GM21528 (cell line): ENCODE measurements at regions not wholly inside any gene's neighbourhood (a gene's known extent, or its start where the extent isn't known, plus 50 kb on each side); places are given as distances from the start of the nearest gene placed in this dataset.
A peak's percentile ranks its signal among the peaks of the same experiment; 100 is the strongest.

Source experiments
- ATAC-seq: cut with Tn5 transposase; IDR thresholded peaks from one replicate; pipeline ENCODE4 v1.9.1; 2021; ENCODE audit warnings: mild to moderate bottlenecking, moderate library complexity; ENCODE audit not compliant: unreplicated experiment, low FRiP score

DNA sequence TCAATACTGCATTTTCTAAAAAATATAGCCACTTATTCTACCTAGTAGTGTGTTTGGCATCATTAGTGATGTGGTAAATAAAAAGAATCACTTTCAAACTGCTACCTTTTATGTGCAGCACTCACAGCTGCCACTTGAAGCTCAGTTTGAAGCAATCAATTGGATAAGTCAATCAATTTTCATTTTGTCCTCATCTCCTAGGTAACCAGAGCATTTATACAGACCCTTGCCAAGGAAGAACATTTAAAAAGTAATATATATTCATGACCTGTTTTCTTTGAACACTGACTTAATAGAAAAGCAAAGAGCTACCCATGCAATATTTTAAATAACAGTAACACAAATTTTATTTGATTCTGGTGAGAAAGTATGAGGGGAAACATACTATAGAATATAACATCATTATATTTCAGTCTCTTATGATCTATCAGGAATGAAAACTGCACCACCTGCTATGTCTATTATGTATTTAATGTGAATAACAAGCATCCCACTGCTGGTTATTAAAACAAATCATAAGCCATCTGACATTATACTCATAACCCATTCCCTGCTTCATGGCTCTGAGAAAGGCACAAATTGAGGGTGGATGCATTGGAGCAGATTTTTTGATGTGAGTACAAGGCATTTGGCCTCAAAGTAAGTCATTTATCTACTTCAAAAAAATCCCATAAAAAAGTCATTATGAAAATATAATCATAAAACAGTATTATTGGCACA, 168.4 kb upstream of the C21orf91 start:
- ATAC-seq, result no peak

DNA sequence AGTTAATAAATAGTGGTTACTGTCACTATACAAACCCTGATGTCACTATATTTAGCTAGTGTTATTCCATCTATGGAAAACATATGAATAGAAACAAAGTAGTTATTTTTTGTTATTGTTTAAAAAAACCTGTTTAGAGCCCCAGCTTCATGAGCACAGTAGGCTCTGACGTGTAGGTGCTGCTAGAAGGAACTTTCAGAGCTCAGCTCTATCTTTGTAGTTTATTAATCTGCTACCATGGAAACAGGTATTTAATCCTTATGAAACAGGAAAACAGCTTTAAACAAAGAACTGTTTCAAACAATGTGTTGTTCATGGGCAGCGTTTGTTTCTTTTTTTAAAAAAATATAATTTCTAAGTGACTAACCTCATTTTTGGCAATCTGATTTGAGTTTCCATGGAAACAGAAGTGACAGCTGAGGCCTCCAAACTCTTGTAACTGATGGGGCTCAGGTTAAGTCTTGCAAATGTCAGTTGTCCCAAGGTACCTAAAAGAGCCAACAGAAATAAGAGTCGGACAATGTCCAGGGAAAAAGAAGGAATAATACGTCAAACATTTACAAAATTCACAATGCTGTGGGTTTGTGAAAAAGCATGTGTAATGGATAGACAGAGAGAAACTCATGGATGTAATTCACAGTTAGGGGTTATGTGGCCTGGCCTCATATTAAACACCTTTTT, 162.0 kb upstream of the C21orf91 start:
- no peak for ATAC-seq

DNA sequence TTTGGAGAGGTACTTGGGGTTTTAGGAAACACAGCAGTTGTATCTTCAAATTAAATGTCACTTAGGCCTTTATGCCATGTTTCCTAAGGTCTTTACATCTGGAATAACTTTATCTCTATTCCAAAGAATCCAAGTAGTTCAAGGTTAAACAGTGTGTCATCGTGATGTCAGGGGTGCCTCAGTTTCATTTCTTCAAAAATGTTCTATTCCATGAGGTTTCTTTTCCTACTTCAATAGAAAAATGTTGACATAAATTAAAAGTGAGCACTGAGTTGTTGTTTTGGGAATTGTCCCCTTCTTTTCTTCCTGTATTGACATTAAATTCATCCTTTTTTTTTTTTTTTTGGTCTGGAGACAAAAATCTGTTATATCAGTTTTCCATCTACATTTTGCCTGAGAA, 160.6 kb upstream of the C21orf91 start:
- ATAC-seq, result no peak

DNA sequence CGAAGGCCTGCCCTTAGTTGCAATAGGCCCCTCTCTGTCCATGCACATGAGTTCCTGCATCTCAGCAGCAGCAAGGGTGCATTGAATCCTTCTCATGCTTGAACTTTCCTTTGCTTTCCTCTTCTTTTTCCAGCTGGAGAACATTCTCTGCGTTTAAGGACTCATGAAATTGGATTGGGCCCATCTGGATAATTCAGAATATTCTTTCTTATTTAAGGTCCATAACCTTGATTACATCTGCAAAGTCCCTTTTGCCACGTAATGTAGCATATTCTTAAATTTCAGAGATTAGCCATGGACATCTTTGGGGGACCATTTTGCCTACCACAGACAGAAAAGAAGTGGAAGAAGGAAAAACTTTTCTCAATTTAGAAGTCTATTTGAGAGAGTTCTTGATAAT, 159.7 kb upstream of the C21orf91 start:
- no peak for ATAC-seq

DNA sequence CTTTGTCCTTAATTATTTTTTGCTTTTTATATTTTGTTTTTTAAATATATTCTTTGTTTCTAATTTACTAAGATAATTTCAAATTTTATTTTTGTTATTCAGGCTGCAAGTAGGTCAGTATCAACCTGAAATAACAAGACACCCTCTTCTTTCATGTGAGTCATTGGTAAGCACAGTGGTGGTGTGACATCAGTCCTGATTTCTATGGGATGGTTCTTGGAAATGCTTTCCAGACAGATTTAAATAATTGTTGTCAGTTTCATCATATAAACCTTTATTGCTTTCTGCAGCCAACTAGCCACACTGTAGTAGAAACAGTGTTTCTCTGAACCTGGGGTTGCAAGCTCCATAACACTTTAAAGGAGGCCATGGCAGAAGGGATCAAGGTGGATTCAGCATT, 157.5 kb upstream of the C21orf91 start:
- no peak for ATAC-seq

DNA sequence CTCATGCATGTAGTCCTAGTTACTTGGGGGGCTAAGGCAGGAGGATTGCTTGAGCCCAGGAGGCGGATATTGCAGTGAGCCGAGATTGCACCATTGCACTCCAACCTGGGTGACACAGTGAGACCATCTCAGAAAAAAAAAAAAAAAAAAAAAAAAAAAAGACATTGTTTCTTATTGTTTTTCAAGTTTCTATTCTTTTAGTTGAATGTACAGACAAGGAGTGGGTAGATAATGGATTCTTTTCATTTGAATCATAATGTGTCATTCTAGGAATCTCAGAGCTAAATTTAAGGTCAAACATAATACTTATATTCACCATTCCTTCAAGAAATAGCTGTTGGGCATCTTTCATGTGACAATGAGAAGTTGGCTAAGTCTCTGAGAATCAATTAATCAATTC, 157.0 kb upstream of the C21orf91 start:
- ATAC-seq, result no peak

DNA sequence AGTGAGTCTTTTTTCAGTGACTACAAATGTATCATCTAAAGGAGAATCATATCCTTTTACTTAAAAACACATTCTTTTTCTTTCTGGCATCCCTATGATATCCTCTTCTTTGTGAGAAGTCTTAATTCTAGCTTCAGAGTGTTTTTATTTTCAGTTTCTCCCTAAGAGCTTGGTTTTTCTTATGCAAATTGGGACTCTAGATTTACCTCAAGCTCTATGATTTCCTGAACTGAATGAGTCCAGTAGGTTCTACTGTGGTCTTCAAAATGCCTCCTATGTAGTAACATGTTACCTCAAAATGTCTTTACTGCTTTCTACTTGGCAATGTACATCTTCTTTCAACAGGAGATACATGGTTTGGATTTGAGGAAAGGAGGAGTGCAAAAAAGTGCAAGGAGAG, 148.2 kb upstream of the C21orf91 start:
- no peak for ATAC-seq

DNA sequence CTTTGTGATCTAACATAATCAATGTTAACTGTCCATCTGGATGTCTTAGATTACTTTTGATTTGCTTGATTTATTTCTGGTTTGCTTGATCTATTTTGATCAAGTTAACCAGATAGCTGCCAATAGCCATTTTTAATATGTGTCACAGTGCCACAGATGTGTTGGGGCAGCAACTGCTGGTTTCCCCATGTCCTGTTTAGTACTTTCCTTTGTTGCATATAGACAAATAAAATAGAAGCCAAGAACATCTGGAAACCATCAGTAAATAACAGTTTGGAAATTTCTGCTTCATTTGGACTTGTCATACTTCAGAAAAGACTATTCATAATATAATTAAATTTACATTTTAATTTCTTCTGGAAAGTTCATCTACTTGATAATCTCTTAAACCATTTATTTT, 145.6 kb upstream of the C21orf91 start:
- no peak for ATAC-seq

DNA sequence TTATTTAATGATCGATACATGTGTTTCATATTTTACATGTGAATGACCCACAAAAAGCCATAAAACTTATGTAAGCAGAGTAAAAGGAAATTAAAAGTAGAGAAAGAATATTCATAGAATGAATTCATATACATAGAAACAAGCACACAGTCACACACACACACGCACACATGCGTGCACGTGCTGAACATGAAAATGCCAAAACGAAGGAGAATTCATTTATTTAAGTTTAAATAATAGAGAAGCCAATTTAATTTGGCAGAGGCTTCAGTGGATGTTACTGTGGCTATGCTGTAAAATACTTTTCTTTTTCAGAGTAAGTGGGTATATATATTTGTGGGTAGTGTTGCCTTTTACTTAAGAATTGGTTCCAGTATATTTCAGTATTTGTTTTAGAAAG, 145.0 kb upstream of the C21orf91 start:
- ATAC-seq, result no peak

DNA sequence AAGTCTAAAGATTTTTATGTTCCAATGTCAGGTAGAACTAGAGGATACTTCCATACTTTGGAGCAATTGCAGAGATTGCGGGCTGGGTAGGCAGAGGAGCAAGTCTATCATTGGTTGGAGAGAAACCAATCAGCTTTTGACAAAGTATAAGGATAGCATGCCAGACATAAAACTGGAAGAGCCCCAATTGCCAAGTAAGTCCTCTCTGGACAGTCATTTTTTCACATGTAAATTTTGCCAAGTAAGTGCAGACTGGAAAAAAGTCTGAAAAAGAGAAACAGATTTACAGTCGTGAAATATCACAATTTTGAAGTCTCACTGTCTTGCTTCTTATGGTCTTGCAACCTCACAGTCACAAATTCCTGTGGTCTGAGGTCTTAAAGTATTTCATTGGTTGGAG, 131.4 kb upstream of the C21orf91 start:
- no peak for ATAC-seq

DNA sequence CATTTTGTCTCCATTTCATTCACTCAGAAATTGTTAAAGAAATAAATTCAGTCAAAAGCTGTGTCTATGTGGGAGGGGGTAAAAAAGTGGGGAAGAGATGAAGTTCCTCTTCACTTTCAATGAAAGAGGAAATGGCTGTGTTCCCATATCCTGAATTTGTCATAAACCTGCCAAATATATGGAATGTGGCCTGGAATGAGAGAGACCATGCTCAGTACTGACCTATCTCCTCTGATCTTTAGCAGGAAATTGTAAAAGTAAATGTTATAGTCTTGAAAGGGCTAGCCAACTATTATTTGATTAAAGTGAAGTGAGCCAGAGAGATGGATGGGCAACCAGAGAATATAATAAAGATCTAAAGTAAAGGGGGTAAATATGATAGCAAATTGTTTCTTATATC, 130.3 kb upstream of the C21orf91 start:
- no peak for ATAC-seq

DNA sequence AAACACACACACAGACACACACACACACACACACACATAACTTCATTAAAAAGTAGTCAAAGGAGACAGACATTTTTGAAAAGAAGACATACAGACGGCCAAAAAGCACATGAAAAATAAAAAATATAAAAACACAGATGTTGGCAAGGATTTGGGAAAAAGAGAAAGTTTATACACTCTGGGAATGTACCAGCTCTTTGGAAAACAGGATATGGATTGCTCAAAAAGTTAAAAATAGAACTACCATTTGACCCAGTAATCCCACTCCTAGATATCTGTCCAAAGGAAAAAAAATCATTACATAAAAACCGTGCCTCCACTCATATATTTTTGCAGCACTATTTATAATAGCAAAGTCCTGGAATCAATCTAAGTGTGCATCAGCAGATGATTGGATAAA, 128.4 kb upstream of the C21orf91 start:
- no peak for ATAC-seq

DNA sequence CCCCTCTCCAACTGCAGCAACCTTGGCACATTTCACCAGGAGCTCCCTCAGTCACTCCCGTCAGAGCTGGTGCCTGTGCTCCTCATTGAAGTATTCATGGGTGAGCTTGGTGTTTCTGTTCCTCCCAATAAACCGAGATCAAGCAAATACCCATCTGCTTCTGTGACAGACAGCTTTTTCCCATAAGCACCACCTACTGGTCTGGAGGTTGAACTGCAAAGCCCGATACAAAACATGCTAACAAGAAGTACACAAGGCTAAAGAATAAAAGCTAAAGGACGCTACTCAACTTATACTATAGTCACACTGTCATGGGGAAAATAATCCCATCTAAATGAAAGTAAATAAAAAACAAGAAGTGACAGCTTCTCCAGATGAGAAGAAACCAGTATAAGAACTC, 111.9 kb upstream of the C21orf91 start:
- ATAC-seq, result no peak

DNA sequence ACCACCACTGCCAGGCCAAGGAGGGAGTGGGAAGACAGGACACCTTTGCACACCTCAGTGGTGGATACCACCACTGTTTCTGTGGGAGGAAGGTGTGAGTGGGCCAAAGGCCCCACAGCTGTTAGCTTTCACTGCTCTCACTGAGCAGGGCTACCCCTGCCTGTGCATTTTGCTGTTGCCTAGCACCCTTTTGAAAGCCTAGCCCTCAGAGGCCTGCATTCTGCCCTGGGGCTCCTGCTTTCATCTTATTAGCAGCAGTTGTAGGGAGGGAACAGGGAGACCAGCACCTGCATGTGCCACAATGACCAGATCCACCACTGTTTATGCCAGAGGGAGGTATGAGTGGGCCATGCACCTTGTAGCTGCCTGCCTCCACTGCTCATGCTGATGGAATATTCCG, 110.9 kb upstream of the C21orf91 start:
- ATAC-seq, result no peak

DNA sequence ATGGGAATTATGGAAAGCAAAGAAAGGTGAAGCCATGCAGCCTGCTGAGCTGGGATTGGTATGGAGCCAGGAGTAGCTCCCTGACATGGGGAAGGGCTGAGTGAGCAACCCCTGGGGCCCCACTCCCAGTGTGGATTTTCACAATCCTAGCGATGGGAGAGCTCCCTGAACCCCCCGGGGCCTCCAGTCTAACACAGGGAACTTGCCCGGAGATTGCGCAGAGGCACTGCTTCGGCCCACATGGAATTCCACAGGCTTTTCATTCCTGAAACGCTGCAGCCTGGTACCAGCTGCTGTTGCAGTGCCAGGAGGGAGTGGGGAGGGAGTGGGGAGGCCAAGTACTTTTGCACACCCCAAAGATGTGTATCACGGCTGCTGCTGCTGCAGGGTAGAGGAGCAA, 110.4 kb upstream of the C21orf91 start:
- ATAC-seq, result no peak

DNA sequence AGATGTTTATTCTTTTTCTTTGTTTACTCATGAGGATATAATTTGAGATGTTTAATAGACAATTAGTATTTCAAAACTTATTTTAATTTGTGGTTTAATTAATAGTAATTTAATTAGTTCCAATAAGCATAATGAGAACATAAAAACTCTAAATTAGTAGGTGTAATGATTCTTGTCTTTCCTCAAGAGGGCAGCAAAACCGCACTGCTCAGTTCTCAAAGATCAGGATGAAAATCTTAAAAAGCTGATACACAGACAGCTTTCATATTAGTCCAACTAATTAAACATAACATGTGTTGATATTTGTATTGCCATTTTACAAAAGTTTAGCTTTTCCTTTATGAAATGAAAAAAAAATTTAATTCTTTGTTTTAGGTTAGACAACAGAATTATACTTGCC, 106.7 kb upstream of the C21orf91 start:
- no peak for ATAC-seq

DNA sequence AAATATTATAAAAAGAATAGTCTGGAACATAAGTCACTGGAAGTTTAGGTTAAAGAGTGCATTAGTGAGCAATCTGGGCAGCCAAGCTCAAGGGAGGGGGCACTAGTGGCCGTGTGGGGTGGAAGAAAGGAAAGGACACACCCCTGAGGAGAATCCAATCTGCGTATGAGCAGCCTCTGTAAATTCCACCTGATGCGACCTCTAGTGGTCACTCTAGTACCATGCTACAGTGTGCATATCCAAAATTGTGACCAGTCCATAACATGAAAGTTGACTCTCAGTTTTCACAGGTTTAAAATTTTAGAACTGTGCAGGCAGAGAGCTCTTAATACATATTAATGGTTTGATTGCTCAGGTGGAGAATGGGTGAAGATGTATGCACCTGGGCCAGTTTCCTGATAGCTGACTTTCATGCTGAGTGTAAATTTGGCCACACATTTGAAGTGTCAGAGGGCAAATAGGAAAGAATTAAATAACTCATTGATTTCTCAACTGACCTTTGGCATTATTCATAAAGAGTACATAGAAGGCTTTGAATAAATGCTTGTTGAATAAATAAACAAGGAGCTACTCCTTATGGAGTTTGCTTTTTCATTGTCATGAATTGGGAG, 105.9 kb upstream of the C21orf91 start:
- ATAC-seq, result peak; percentile 97

DNA sequence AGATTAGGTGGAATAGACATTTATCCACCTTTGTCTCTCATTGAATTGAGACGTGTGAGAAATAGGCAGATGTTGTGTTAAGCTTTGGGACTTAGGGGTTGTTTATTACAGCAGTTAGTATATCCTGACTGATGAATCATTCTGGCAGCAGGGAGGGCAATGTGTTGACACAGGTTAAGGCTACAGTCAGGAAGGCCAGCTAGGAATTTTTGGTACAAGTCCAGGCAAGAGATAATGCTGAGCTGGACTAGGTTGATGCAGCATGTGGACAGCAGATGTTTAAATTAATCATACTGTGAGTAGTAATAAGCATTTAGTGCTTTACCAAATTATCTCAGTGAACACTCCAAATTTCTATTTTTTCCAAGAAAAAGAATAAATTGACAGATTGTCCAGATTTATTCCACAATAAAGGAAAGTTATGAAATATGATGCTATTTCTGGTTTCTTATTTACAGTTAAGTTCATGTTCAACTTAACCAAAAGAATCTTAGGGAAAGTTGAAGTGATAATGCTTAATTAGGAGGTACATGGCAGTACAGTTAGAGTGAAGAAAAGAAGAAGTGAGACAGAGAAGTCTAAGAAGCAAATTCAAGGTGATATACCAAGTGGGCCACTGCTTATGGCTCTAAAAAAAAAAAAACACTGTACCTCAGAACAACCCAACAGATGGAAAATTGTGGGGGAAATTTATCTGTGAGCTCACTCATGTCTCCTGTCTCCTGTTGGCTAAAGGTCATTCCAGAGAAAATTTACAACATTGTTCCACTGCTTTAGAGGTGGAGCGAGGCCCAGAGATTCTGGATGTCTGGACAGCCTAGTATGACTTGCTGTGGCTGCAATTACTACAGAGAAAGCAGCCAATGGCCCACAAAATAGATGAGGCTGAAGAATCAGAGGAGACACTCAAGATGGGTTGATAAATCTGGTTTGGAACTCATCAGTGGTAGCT, 102.7 kb upstream of the C21orf91 start:
- no peak for ATAC-seq

DNA sequence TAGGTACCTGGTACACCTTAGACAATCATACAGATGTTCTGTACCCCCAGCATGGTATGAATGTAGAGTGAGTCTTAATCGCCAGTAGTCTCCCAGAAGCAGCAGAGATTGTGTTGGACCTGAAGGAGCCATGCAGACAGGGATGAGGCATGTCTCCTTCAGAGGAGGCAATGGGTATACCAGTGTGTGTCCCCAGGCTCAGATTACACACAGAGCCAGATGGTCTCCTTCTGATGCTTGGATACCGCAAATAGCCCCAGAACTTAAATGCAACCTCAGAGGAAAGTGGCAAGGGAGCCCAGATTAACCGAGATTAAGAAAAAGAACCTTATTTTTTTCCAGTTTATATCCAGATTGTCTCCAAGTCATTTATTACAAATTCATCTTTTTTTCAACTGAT, 96.8 kb upstream of the C21orf91 start:
- no peak for ATAC-seq

DNA sequence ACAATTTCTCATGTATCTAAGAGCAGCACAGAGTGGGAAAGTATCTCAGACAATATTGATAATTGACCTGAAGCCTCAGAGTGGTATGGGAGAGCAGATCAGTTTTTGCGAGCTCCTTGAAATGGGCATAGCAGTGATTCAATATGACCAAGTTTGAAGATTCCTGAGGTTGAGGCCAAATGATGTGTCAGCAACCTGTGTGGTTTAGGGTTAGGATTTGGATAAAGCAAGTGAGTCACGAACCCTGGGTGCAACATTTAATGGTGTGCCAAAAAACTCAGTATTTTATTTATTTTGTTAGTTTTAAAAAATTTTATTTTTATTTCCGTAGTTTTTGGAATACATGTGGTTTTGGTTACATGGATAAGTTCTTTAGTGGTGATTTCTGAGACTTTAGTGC, 92.5 kb upstream of the C21orf91 start:
- ATAC-seq, result no peak
